GM12878 (cell line): ENCODE measurements at regions not wholly inside any gene's neighbourhood (a gene's known extent, or its start where the extent isn't known, plus 50 kb on each side); places are given as distances from the start of the nearest gene placed in this dataset.

ENCODE experiments used
- ATAC-seq: fragments of 200-7000 bp; cut with Tn5 transposase; 3 replicates; pipeline ENCODE4 v1.9.1; 2020; ENCODE audit warnings: mild to moderate bottlenecking, moderate library complexity
- BruUV-seq: library from RNA; stranded (reverse); fragments of 400-500 nt; replicated peaks from 2 replicates; lab custom pipeline; 2021; lab: Mats Ljungman, UMichigan
- CTCF ChIA-PET: fragments of 300-600 bp; sonication (Branson Sonifier 250); formaldehyde crosslinking; extraction: SDS; loops from one replicate; lab custom pipeline; 2021; ENCODE audit warnings: inconsistent platforms; lab: Yijun Ruan, JAX
- POLR2A ChIA-PET: fragments of 350-600 bp; formaldehyde crosslinking; extraction: SDS; loops from one replicate; lab custom pipeline; 2021; ENCODE audit warnings: inconsistent platforms; lab: Charles Lee
- RAD21 ChIA-PET: fragments of 300-600 bp; sonication (Branson Sonifier 250); formaldehyde crosslinking; loops from one replicate; lab custom pipeline; 2023; ENCODE audit warnings: antibody characterized with exemption; ENCODE audit not compliant: unreplicated experiment; lab: Charles Lee
- SMC1A ChIA-PET: fragments of 300-600 bp; sonication (Branson Sonifier 250); formaldehyde crosslinking; loops from one replicate; lab custom pipeline; 2023; ENCODE audit not compliant: unreplicated experiment, uncharacterized antibody; lab: Charles Lee
- DNase-seq: peaks from one replicate; pipeline ENCODE4 v3.0.0-alpha.2; 2011; ENCODE audit warnings: low read depth, low spot score
- FAIRE-seq: peaks from 3 replicates; lab custom pipeline; 2011; peaks lifted over from hg19 to GRCh38; lab: Jason Lieb, UNC
- H2AFZ ChIP-seq: 2 replicates; pipeline ENCODE4 v1.6.0; 2011; ENCODE audit warnings: low read depth, low read length, control low read depth; ENCODE audit not compliant: control insufficient read depth
- H3K27ac ChIP-seq: 2 replicates; pipeline ENCODE4 v1.5.1; 2011; ENCODE audit warnings: control low read depth; ENCODE audit not compliant: control insufficient read depth, insufficient read depth
- H3K27me3 ChIP-seq, 2 experiments: replicated peaks in 1 of 2; 2 replicates each; pipeline versions ENCODE4 v1.6.0 to v1.6.1; 2011; ENCODE audit warnings: low read length in 1 of 2; ENCODE audit not compliant: control insufficient read depth in 2 of 2, insufficient read depth in 2 of 2
- H3K36me3 ChIP-seq, 2 experiments: 2 replicates each; pipeline ENCODE4 v1.5.1; 2011; ENCODE audit warnings: low read length in 1 of 2; ENCODE audit not compliant: control insufficient read depth in 2 of 2, insufficient read depth in 2 of 2
- H3K4me1 ChIP-seq: 2 replicates; pipeline ENCODE4 v1.6.1; 2011; ENCODE audit warnings: mild to moderate bottlenecking, low read length, moderate library complexity, mixed read lengths; ENCODE audit not compliant: control insufficient read depth, insufficient read depth
- H3K4me2 ChIP-seq: 2 replicates; pipeline ENCODE4 v1.6.0; 2011; ENCODE audit warnings: control low read depth; ENCODE audit not compliant: control insufficient read depth, insufficient read depth
- H3K4me3 ChIP-seq: fragments of 200-600 bp; sonication (generic); 2 replicates; pipeline ENCODE4 v1.5.1; 2016
- H3K79me2 ChIP-seq: 2 replicates; pipeline ENCODE4 v1.6.0; 2011; ENCODE audit warnings: low read length; ENCODE audit not compliant: control insufficient read depth, insufficient read depth
- H3K9ac ChIP-seq: 2 replicates; pipeline ENCODE4 v1.8.0; 2011; ENCODE audit warnings: low read length, control low read depth, mixed read lengths; ENCODE audit not compliant: control insufficient read depth, insufficient read depth
- H3K9me3 ChIP-seq: replicated peaks from 3 replicates; pipeline ENCODE4 v1.5.1; 2011; ENCODE audit warnings: mild to moderate bottlenecking, low read length; ENCODE audit not compliant: control insufficient read depth, insufficient read depth
- H4K20me1 ChIP-seq: 2 replicates; pipeline ENCODE4 v1.6.0; 2011; ENCODE audit not compliant: control insufficient read depth, insufficient read depth
- ATF2 ChIP-seq: IDR thresholded peaks from 2 replicates; pipeline ENCODE4 v1.6.1; 2012; ENCODE audit warnings: low read length, inconsistent platforms
- BMI1 ChIP-seq: fragments of 450-650 bp; IDR thresholded peaks from 2 replicates; pipeline ENCODE4 v1.6.1; 2016; ENCODE audit warnings: mild to moderate bottlenecking, moderate library complexity, borderline replicate concordance
- CHD2 ChIP-seq: IDR thresholded peaks from 2 replicates; pipeline ENCODE4 v1.6.1; 2011; ENCODE audit warnings: low read depth, low read length, improper control_type of control experiment, borderline replicate concordance
- CREB1 ChIP-seq: IDR thresholded peaks from 2 replicates; pipeline ENCODE4 v1.6.1; 2012; ENCODE audit warnings: low read depth, mild to moderate bottlenecking, inconsistent platforms
- CREM ChIP-seq: IDR thresholded peaks from 2 replicates; pipeline ENCODE4 v1.6.1; 2014; ENCODE audit warnings: antibody characterized with exemption, low read depth
- DPF2 ChIP-seq: fragments of 450-650 bp; IDR thresholded peaks from 2 replicates; pipeline ENCODE4 v1.6.1; 2017; ENCODE audit warnings: mild to moderate bottlenecking
- EED ChIP-seq: sonication (generic); IDR thresholded peaks from 2 replicates; pipeline ENCODE4 v1.6.1; 2016; ENCODE audit warnings: antibody characterized with exemption, low read depth
- GABPA ChIP-seq: IDR thresholded peaks from 2 replicates; pipeline ENCODE4 v1.6.1; 2014; ENCODE audit warnings: antibody characterized with exemption, low read depth, mild to moderate bottlenecking, inconsistent platforms
- IKZF1 ChIP-seq: fragments of 450-650 bp; conservative IDR thresholded peaks from 2 replicates; pipeline ENCODE4 v1.6.1; 2017; ENCODE audit warnings: antibody characterized with exemption, mild to moderate bottlenecking
- IKZF2 ChIP-seq, 2 experiments: fragments of 450-650 bp; IDR thresholded peaks; 2 replicates each; pipeline ENCODE4 v1.6.1; 2017; ENCODE audit warnings: mild to moderate bottlenecking in 2 of 2, moderate library complexity in 2 of 2
- KAT2A ChIP-seq: conservative IDR thresholded peaks from 2 replicates; pipeline ENCODE4 v1.6.1; 2011; ENCODE audit warnings: low read depth, low read length; ENCODE audit not compliant: control insufficient read depth
- RAD51 ChIP-seq: fragments of 450-650 bp; IDR thresholded peaks from 2 replicates; pipeline ENCODE4 v1.6.1; 2016; ENCODE audit warnings: moderate library complexity, mild to moderate bottlenecking, inconsistent platforms
- RFX5 ChIP-seq: IDR thresholded peaks from 2 replicates; pipeline ENCODE4 v1.6.1; 2011; ENCODE audit warnings: low read depth, low read length, improper control_type of control experiment
- SIX5 ChIP-seq: IDR thresholded peaks from 2 replicates; pipeline ENCODE4 v1.6.1; 2011; ENCODE audit warnings: mild to moderate bottlenecking, low read depth, low read length, moderate library complexity; ENCODE audit not compliant: severe bottlenecking
- SKIL ChIP-seq: fragments of 450-650 bp; IDR thresholded peaks from 2 replicates; pipeline ENCODE4 v1.6.1; 2017; ENCODE audit warnings: mild to moderate bottlenecking, low read depth, inconsistent platforms; ENCODE audit not compliant: poor library complexity, severe bottlenecking
- SREBF1 ChIP-seq: IDR thresholded peaks from 2 replicates; pipeline ENCODE4 v1.6.1; 2012; ENCODE audit warnings: mild to moderate bottlenecking, low read length
- ZNF687 ChIP-seq: fragments of 450-650 bp; IDR thresholded peaks from 2 replicates; pipeline ENCODE4 v1.6.1; 2017; ENCODE audit warnings: mild to moderate bottlenecking, moderate library complexity
- ZZZ3 ChIP-seq: IDR thresholded peaks from 2 replicates; pipeline ENCODE4 v1.6.1; 2011; ENCODE audit warnings: low read depth; ENCODE audit not compliant: control insufficient read depth, insufficient read length
- WGBS: methylation state at CpG from one replicate; pipeline ENCODE4 v1.1.6; 2016; ENCODE audit warnings: low lambda C conversion rate; ENCODE audit not compliant: insufficient replicate concordance, insufficient coverage; ENCODE audit errors: missing lambda C conversion rate; 5-methylcytosine and 5-hydroxymethylcytosine counted together
- in situ Hi-C: fragments of 300-500 bp; cut with MboI; formaldehyde crosslinking; loops from 9 replicates; pipeline ENCODE4 v1.14.3; 2018; ENCODE audit warnings: mixed read lengths
- intact Hi-C: fragments of 100-400 bp; cut with micrococcal nuclease; formaldehyde crosslinking; loops from one replicate; pipeline ENCODE4 v1.14.2; 2022; ENCODE audit not compliant: unreplicated experiment

DNA sequence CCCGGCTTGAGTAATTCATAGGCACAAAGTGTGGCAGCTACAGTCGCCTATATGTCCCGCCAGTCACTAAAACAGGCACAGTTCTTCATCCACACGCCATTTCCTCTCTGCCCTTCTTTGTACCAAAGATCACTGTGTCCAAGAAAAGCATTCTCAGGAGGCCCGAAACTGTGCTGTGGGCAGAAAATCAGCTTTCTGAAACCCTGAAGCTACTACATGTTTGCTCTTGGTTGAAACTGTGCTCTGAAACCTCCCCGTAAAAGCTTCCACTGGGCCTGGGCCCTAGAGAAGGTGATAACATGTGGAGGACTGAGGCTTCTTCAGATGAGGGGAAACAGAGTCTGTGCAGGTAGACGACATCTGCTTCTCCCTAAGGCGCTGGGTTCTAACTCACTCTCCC lies 75.6 kb upstream of the ID2 start:
- no peak overlapping the region for H3K4me3 ChIP-seq
- ATAC-seq (peak; percentile 90), FAIRE-seq (peak; percentile 92), DNase-seq (peak; percentile 82)
- no peaks in the 10 kb centered on the region for H3K27me3 ChIP-seq
- H3K4me1 ChIP-seq, result peaks cover 30% of the 10 kb centered on the region
- ChIA-PET SMC1A (interaction anchor here (0.6 to 5.4 kb wide), 20 partner anchors 11 to 1178 kb away, joined by 3 to 40 read pairs (median 4); no protein-coding TSS in a partner anchor), POLR2A (interaction anchor here (1.0 to 4.4 kb wide), 7 partner anchors 15 to 78 kb away, joined by 3 to 25 read pairs (median 4); partner anchors contain the start of gene ID2), CTCF (interaction anchor here (1.7 kb wide), 1 partner anchor 74 kb away, joined by 5 read pairs; no protein-coding TSS in a partner anchor), RAD21 (interaction anchor here (0.6 to 3.0 kb wide), 19 partner anchors 15 to 377 kb away, joined by 3 to 21 read pairs (median 5); partner anchors contain the start of gene ID2)
- 20% methylated on average over 8 of the region's 8 CpGs for WGBS
- H3K36me3 ChIP-seq, result no peaks in the 10 kb centered on the region
- intact Hi-C loops (loop anchor here (1.0 to 10.0 kb wide), 4 partner anchors 75 to 301 kb away; no protein-coding TSS in a partner anchor), in situ Hi-C loops (no loop called here)
- H4K20me1 ChIP-seq, result no peaks in the 10 kb centered on the region
- H3K9me3 ChIP-seq, result peaks cover 10% of the 10 kb centered on the region; the same call in 2 of the 3 replicates
- peak overlapping the region; percentile 23 for H3K27ac ChIP-seq
- H3K4me2 ChIP-seq, result peak overlapping the region; percentile 41
- H3K79me2 ChIP-seq, result no peaks in the 10 kb centered on the region
- no TSS peak for BruUV-seq
- H3K9ac ChIP-seq, result no peak overlapping the region
- H2AFZ ChIP-seq, result no peak overlapping the region
- 0 out of 2 replicates have a peak, but pooled peaks have one; percentile 56 for TF ChIP-seq DPF2
- TF ChIP-seq ZNF687, result peak; percentile 75
- TF ChIP-seq CHD2, result 0 out of 2 replicates have a peak, but pooled peaks have one; percentile 18
- peak; percentile 83 for TF ChIP-seq EED
- peak; percentile 77 to 86; a peak in 3 of 4 replicates for TF ChIP-seq IKZF2 (IDR thresholded peaks at IDR 0.05)
- no peak for TF ChIP-seq RFX5
- TF ChIP-seq SKIL, result peak; percentile 63
- no peak for TF ChIP-seq ZZZ3
- peak; percentile 51; the same call in 1 of the 2 replicates for TF ChIP-seq CREM
- no peak for TF ChIP-seq BMI1
- peak; percentile 65 for TF ChIP-seq IKZF1
- TF ChIP-seq SREBF1, result no peak
- TF ChIP-seq GABPA, result no peak
- no peak for TF ChIP-seq KAT2A
- TF ChIP-seq CREB1, result 0 out of 2 replicates have a peak, but pooled peaks have one; percentile 22
- TF ChIP-seq ATF2, result peak; percentile 62; the same call in 1 of the 2 replicates
- TF ChIP-seq RAD51, result no peak
- TF ChIP-seq SIX5, result no peak
